ENCODE measurements at regions not wholly inside any gene's neighbourhood (a gene's known extent, or its start where the extent isn't known, plus 50 kb on each side); places are given as distances from the start of the nearest gene placed in this dataset.

- Histone ChIP-seq H3K4me3 (ENCODE audit: low read depth in 1 of 3, low read length in 3 of 3) (no peak overlapping the region), H3K36me3 (ENCODE audit: control insufficient read depth in 4 of 4, insufficient read depth in 3 of 4, low read depth in 1 of 4, low read length in 3 of 4) (no peaks in the 10 kb centered on the region), H3K4me1 (ENCODE audit: control insufficient read depth in 4 of 4, insufficient read depth in 4 of 4, low read length in 3 of 4) (no peaks in the 10 kb centered on the region), H3K9me3 (ENCODE audit: control insufficient read depth in 4 of 4, low read length in 3 of 4) (peaks cover 0 to 3% (median 0%) of the 10 kb centered on the region in 4 donors), H3K9ac (ENCODE audit: low read depth in 1 of 2, low read length in 2 of 2) (no peak overlapping the region), H3K27me3 (ENCODE audit: control insufficient read depth in 4 of 4, insufficient read depth in 4 of 4, low read length in 3 of 4) (peaks cover 0 to 1% (median 0%) of the 10 kb centered on the region in 4 donors), H3K27ac (ENCODE audit: low read depth in 1 of 2, low read length in 2 of 2) (no peak overlapping the region)
- 27% methylated on average over 1 of the region's 1 CpG for WGBS
- DNase-seq (ENCODE audit: low spot score) = no peak
- TF ChIP-seq RXRA (IDR thresholded peaks at IDR 0.05) (no peak), JUND (IDR thresholded peaks at IDR 0.05) (no peak)
These were observed 586.5 kb upstream of the EPHA7 start for GRCh38 chr6:94005835-94006234.

- no peak overlapping the region for H3K4me3 ChIP-seq (ENCODE audit: low read depth in 1 of 3, low read length in 3 of 3)
- TF ChIP-seq FOXA1 (IDR thresholded peaks at IDR 0.05) = no peak
- TF ChIP-seq GABPA (IDR thresholded peaks at IDR 0.05 in 1 of 2, conservative IDR thresholded peaks at IDR 0.05 in 1 of 2) = no peak
- TF ChIP-seq RXRA (IDR thresholded peaks at IDR 0.05) = no peak
- no peak for TF ChIP-seq FOXA2 (IDR thresholded peaks at IDR 0.05)
- TF ChIP-seq JUND (IDR thresholded peaks at IDR 0.05) = no peak
- TF ChIP-seq, protein P1, sequence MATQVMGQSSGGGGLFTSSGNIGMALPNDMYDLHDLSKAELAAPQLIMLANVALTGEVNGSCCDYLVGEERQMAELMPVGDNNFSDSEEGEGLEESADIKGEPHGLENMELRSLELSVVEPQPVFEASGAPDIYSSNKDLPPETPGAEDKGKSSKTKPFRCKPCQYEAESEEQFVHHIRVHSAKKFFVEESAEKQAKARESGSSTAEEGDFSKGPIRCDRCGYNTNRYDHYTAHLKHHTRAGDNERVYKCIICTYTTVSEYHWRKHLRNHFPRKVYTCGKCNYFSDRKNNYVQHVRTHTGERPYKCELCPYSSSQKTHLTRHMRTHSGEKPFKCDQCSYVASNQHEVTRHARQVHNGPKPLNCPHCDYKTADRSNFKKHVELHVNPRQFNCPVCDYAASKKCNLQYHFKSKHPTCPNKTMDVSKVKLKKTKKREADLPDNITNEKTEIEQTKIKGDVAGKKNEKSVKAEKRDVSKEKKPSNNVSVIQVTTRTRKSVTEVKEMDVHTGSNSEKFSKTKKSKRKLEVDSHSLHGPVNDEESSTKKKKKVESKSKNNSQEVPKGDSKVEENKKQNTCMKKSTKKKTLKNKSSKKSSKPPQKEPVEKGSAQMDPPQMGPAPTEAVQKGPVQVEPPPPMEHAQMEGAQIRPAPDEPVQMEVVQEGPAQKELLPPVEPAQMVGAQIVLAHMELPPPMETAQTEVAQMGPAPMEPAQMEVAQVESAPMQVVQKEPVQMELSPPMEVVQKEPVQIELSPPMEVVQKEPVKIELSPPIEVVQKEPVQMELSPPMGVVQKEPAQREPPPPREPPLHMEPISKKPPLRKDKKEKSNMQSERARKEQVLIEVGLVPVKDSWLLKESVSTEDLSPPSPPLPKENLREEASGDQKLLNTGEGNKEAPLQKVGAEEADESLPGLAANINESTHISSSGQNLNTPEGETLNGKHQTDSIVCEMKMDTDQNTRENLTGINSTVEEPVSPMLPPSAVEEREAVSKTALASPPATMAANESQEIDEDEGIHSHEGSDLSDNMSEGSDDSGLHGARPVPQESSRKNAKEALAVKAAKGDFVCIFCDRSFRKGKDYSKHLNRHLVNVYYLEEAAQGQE (IDR thresholded peaks at IDR 0.05) = no peak
- 21% methylated on average over 1 of the region's 1 CpG for WGBS
- no peaks in the 10 kb centered on the region for H3K4me1 ChIP-seq (ENCODE audit: control insufficient read depth in 4 of 4, insufficient read depth in 4 of 4, low read length in 3 of 4)
- no peaks in the 10 kb centered on the region for H3K9me3 ChIP-seq (ENCODE audit: control insufficient read depth in 4 of 4, low read length in 3 of 4)
- no peak for DNase-seq (ENCODE audit: low spot score)
- no peak overlapping the region for H3K27ac ChIP-seq (ENCODE audit: low read depth in 1 of 2, low read length in 2 of 2)
- H3K9ac ChIP-seq (ENCODE audit: low read depth in 1 of 2, low read length in 2 of 2) = no peak overlapping the region
- no peaks in the 10 kb centered on the region for H3K36me3 ChIP-seq (ENCODE audit: control insufficient read depth in 4 of 4, insufficient read depth in 3 of 4, low read depth in 1 of 4, low read length in 3 of 4)
- H3K27me3 ChIP-seq (ENCODE audit: control insufficient read depth in 4 of 4, insufficient read depth in 4 of 4, low read length in 3 of 4) = no peaks in the 10 kb centered on the region
These were observed 573.6 kb upstream of the EPHA7 start for GRCh38 chr6:93992976-93993375.

DNA sequence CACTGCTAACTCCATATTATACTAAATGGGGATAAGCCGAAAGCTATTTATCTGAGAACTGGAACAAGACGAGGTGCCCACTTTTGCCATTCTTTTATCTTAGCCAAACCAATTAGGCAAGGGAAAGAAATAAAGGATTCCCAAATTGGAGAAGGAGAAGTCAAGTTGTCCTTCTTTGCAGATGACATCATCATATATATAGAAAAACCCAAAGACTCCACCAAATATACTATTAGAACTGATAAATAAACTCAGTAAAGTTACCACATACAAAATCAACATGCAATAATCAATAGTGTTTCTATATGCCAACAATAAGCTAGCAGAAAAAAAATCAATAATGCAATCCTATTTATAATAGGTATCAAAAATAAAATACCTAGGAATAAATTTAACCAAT lies 570.3 kb upstream of the EPHA7 start:
- no peaks in the 10 kb centered on the region for H3K4me1 ChIP-seq (ENCODE audit: control insufficient read depth in 4 of 4, insufficient read depth in 4 of 4, low read length in 3 of 4)
- no peaks in the 10 kb centered on the region for H3K9me3 ChIP-seq (ENCODE audit: control insufficient read depth in 4 of 4, low read length in 3 of 4)
- DNase-seq (ENCODE audit: low spot score) = no peak
- no peaks in the 10 kb centered on the region for H3K27me3 ChIP-seq (ENCODE audit: control insufficient read depth in 4 of 4, insufficient read depth in 4 of 4, low read length in 3 of 4)
- no peak overlapping the region for H3K27ac ChIP-seq (ENCODE audit: low read depth in 1 of 2, low read length in 2 of 2)
- no peak overlapping the region for H3K4me3 ChIP-seq (ENCODE audit: low read depth in 1 of 3, low read length in 3 of 3)
- no peak overlapping the region for H3K9ac ChIP-seq (ENCODE audit: low read depth in 1 of 2, low read length in 2 of 2)
- WGBS = 83% methylated on average over 2 of the region's 2 CpGs
- no peaks in the 10 kb centered on the region for H3K36me3 ChIP-seq (ENCODE audit: control insufficient read depth in 4 of 4, insufficient read depth in 3 of 4, low read depth in 1 of 4, low read length in 3 of 4)
- TF ChIP-seq, protein P2, sequence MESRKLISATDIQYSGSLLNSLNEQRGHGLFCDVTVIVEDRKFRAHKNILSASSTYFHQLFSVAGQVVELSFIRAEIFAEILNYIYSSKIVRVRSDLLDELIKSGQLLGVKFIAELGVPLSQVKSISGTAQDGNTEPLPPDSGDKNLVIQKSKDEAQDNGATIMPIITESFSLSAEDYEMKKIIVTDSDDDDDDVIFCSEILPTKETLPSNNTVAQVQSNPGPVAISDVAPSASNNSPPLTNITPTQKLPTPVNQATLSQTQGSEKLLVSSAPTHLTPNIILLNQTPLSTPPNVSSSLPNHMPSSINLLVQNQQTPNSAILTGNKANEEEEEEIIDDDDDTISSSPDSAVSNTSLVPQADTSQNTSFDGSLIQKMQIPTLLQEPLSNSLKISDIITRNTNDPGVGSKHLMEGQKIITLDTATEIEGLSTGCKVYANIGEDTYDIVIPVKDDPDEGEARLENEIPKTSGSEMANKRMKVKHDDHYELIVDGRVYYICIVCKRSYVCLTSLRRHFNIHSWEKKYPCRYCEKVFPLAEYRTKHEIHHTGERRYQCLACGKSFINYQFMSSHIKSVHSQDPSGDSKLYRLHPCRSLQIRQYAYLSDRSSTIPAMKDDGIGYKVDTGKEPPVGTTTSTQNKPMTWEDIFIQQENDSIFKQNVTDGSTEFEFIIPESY (IDR thresholded peaks at IDR 0.05) = no peak
- TF ChIP-seq, protein P3, sequence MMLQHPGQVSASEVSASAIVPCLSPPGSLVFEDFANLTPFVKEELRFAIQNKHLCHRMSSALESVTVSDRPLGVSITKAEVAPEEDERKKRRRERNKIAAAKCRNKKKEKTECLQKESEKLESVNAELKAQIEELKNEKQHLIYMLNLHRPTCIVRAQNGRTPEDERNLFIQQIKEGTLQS (IDR thresholded peaks at IDR 0.05) = no peak
- TF ChIP-seq, protein P4, sequence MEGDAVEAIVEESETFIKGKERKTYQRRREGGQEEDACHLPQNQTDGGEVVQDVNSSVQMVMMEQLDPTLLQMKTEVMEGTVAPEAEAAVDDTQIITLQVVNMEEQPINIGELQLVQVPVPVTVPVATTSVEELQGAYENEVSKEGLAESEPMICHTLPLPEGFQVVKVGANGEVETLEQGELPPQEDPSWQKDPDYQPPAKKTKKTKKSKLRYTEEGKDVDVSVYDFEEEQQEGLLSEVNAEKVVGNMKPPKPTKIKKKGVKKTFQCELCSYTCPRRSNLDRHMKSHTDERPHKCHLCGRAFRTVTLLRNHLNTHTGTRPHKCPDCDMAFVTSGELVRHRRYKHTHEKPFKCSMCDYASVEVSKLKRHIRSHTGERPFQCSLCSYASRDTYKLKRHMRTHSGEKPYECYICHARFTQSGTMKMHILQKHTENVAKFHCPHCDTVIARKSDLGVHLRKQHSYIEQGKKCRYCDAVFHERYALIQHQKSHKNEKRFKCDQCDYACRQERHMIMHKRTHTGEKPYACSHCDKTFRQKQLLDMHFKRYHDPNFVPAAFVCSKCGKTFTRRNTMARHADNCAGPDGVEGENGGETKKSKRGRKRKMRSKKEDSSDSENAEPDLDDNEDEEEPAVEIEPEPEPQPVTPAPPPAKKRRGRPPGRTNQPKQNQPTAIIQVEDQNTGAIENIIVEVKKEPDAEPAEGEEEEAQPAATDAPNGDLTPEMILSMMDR (IDR thresholded peaks at IDR 0.05; ENCODE audit: low read depth, low read length, missing input control) = no peak
- TF ChIP-seq NR2F2 (IDR thresholded peaks at IDR 0.05) (no peak), EGR1 (IDR thresholded peaks at IDR 0.05; ENCODE audit: low read depth in 2 of 2) (no peak), HNF4G (IDR thresholded peaks at IDR 0.05) (no peak), RAD21 (IDR thresholded peaks at IDR 0.05) (no peak), MAX (IDR thresholded peaks at IDR 0.05) (no peak), JUND (IDR thresholded peaks at IDR 0.05) (no peak), HNF4A (conservative IDR thresholded peaks at IDR 0.05) (no peak), YY1 (IDR thresholded peaks at IDR 0.05) (no peak), FOXA1 (IDR thresholded peaks at IDR 0.05) (no peak), SP1 (IDR thresholded peaks at IDR 0.05) (no peak), TAF1 (conservative IDR thresholded peaks at IDR 0.05) (no peak), GABPA (IDR thresholded peaks at IDR 0.05 in 1 of 2, conservative IDR thresholded peaks at IDR 0.05 in 1 of 2) (no peak)
- TF ChIP-seq, protein P1 (IDR thresholded peaks at IDR 0.05) = no peak
